Type B pancreatic cell (in vitro differentiated cells): ENCODE measurements at regions not wholly inside any gene's neighbourhood (a gene's known extent, or its start where the extent isn't known, plus 50 kb on each side); places are given as distances from the start of the nearest gene placed in this dataset.

ENCODE experiments used
- DNase-seq: peaks from one replicate; pipeline ENCODE4 v3.0.0; 2021; ENCODE audit warnings: mixed read lengths; ENCODE audit not compliant: unreplicated experiment; ENCODE audit errors: extremely low spot score
- H3K27ac Mint-ChIP-seq: 2 replicates; pipeline ENCODE4 v1.8.0; 2021; ENCODE audit warnings: mild to moderate bottlenecking, mixed read lengths
- H3K27me3 Mint-ChIP-seq: 2 replicates; pipeline ENCODE4 v1.8.0; 2021; ENCODE audit warnings: mixed read lengths
- H3K36me3 Mint-ChIP-seq: 2 replicates; pipeline ENCODE4 v1.8.0; 2021; ENCODE audit warnings: mixed read lengths
- H3K4me1 Mint-ChIP-seq: one replicate; pipeline ENCODE4 v1.8.0; 2021; ENCODE audit warnings: mixed read lengths; ENCODE audit not compliant: unreplicated experiment
- H3K4me3 Mint-ChIP-seq: 2 replicates; pipeline ENCODE4 v1.8.0; 2021; ENCODE audit warnings: mild to moderate bottlenecking, mixed read lengths
- H3K9me3 Mint-ChIP-seq: 2 replicates; pipeline ENCODE4 v1.8.0; 2021; ENCODE audit warnings: mixed read lengths
- CTCF ChIP-seq: fragments of 200-600 bp; sonication (generic); conservative IDR thresholded peaks from 2 replicates; pipeline ENCODE4 v1.5.0; 2021; ENCODE audit warnings: antibody characterized with exemption, mild to moderate bottlenecking

DNA sequence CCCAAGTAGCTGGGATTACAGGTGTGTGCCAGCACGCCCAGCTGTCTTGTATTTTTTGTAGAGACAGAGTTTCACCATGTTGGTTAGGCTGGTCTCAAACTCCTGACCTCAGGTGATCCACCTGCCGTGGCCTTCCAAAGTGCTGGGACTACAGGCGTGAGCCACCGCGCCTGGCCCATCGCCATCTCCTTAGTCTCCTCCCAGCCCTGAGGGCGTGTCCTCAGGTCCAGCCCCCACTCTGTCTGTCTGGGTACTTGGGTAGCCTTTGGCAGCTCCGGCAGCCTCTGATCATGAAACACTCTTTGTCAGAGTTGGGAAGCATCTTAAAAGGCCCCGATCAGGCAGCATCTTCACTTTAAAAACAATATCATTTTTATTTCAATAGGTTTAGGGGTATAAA, 90.3 kb upstream of the DISP3 start:
- Mint-ChIP-seq H3K4me1 (peaks cover 16% of the 10 kb centered on the region), H3K27ac (no peak overlapping the region), H3K4me3 (no peak overlapping the region), H3K36me3 (no peaks in the 10 kb centered on the region), H3K27me3 (peaks cover 48% of the 10 kb centered on the region), H3K9me3 (no peaks in the 10 kb centered on the region)
- no peak for DNase-seq
- no peak for TF ChIP-seq CTCF

DNA sequence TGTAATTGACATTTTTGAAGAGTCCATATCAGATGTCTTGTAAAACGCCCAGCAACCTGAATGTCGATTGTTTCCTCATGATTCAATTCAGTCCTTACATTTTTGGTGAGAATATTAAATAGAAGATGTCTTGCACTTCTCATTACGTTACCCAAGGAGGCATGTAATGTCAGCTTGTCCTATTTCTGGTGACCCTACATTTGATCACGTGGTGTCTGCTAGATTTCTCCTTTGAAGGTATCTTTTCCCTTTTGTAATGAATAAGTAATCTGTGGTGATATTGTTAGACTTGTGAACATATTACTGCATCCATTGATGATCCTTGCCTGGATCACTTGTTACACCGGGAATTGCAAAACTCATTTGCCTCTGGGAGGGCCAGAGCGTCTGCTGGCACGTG, 87.6 kb upstream of the DISP3 start:
- Mint-ChIP-seq H3K9me3 (no peaks in the 10 kb centered on the region), H3K27ac (no peak overlapping the region), H3K4me3 (no peak overlapping the region), H3K27me3 (peaks cover 51% of the 10 kb centered on the region), H3K36me3 (no peaks in the 10 kb centered on the region), H3K4me1 (peaks cover 5% of the 10 kb centered on the region)
- TF ChIP-seq CTCF: no peak
- no peak for DNase-seq

DNA sequence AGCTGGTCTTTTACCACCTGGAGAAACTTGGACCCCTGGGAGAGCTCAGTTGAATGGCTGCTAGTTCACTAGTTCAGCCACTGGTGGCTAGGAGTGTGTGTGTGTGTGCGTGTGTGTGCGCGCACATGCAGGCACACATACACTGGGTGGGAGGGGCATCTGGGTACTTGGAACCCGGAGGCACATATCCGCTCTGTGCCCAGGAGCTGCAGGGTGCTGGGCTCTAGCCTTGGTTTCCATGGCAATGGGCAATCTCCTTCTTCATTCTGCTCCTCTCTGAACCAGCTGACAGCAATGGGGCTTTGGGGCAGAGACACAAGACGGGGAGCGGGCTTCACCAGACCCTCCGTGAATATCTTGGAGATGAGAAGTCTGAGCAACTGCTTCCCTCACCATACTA, 87.1 kb upstream of the DISP3 start:
- no peak for TF ChIP-seq CTCF
- no peak overlapping the region for H3K4me3 Mint-ChIP-seq
- H3K9me3 Mint-ChIP-seq: no peaks in the 10 kb centered on the region
- no peak overlapping the region for H3K27ac Mint-ChIP-seq
- no peak for DNase-seq
- no peaks in the 10 kb centered on the region for H3K36me3 Mint-ChIP-seq
- H3K27me3 Mint-ChIP-seq: peaks cover 55% of the 10 kb centered on the region
- H3K4me1 Mint-ChIP-seq: peaks cover 5% of the 10 kb centered on the region

GRCh38 chr1:11394592-11395245, 84.2 kb upstream of the DISP3 start:
- Mint-ChIP-seq H3K27ac (no peak overlapping the region), H3K27me3 (peaks cover 48% of the 10 kb centered on the region), H3K4me1 (no peaks in the 10 kb centered on the region), H3K36me3 (no peaks in the 10 kb centered on the region), H3K4me3 (no peak overlapping the region), H3K9me3 (no peaks in the 10 kb centered on the region)
- no peak for TF ChIP-seq CTCF
- DNase-seq: no peak

GRCh38 chr1:11395616-11396015, 83.3 kb upstream of the DISP3 start:
- TF ChIP-seq CTCF: no peak

More at GRCh38 chr1:11395616-11396015, 83.3 kb upstream of the DISP3 start:
- Mint-ChIP-seq H3K27ac (no peak overlapping the region), H3K4me3 (no peak overlapping the region), H3K9me3 (no peaks in the 10 kb centered on the region), H3K4me1 (no peaks in the 10 kb centered on the region), H3K27me3 (peaks cover 43% of the 10 kb centered on the region), H3K36me3 (no peaks in the 10 kb centered on the region)
- no peak for DNase-seq
